Upper lobe of right lung (tissue), 1 donor: ENCODE measurements at regions not wholly inside any gene's neighbourhood (a gene's known extent, or its start where the extent isn't known, plus 50 kb on each side); places are given as distances from the start of the nearest gene placed in this dataset.

ENCODE experiments used
- ATAC-seq: fragments of 200-7000 bp; cut with Tn5 transposase; one replicate; pipeline ENCODE4 v1.9.1; 2020; ENCODE audit warnings: mild to moderate bottlenecking, moderate library complexity
- DNase-seq: peaks from one replicate; pipeline ENCODE4 v3.0.0-alpha.2; 2020
- H3K27ac ChIP-seq: fragments of 200-600 bp; one replicate; pipeline ENCODE4 v1.8.0; 2022
- H3K27me3 ChIP-seq: fragments of 200-600 bp; one replicate; pipeline ENCODE4 v1.8.0; 2022; ENCODE audit warnings: mild to moderate bottlenecking
- H3K36me3 ChIP-seq: fragments of 200-600 bp; one replicate; pipeline ENCODE4 v1.8.0; 2022
- H3K4me1 ChIP-seq: fragments of 200-600 bp; one replicate; pipeline ENCODE4 v1.8.0; 2022
- H3K4me3 ChIP-seq: fragments of 200-600 bp; one replicate; pipeline ENCODE4 v1.8.0; 2022; ENCODE audit warnings: mild to moderate bottlenecking
- H3K9me3 ChIP-seq: fragments of 200-600 bp; one replicate; pipeline ENCODE4 v1.8.0; 2022
- CTCF ChIP-seq: fragments of 200-600 bp; IDR thresholded peaks from one replicate; pipeline ENCODE4 v1.8.0; 2022; ENCODE audit warnings: antibody characterized with exemption
- intact Hi-C: fragments of 100-400 bp; cut with DNase I; formaldehyde crosslinking; loops from one replicate; pipeline ENCODE4 v1.11.0; 2022
- donor health status: DM: no; HTN: yes; CAD: no; lungs with severe emphysema.

DNA sequence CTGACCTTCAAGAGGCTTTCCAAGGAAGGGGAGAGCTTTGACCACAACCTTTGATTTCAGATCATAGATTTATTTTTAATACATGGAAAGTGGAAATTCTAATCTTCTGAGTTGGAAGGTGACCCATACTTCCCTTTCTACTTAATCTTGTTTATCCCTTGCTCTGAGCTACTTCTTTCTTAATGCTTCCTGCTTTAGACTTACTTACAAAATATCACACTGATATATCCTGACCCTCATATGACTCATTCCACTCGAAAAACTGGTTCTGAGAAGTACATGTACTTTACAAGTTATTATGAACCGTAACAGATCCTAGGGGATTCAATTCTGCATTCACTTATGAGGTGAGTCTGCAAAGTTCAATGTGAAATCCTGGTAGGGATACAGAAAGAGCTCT, 76.2 kb upstream of the IRS2 start:
- peaks cover 7% of the 10 kb centered on the region for H3K4me1 ChIP-seq
- no peak overlapping the region for H3K4me3 ChIP-seq
- intact Hi-C loops = no loop called here
- H3K36me3 ChIP-seq = no peaks in the 10 kb centered on the region
- peaks cover 3% of the 10 kb centered on the region for H3K27me3 ChIP-seq
- ATAC-seq (peak; percentile 87), DNase-seq (no peak)
- no peaks in the 10 kb centered on the region for H3K9me3 ChIP-seq
- no peak overlapping the region for H3K27ac ChIP-seq
- TF ChIP-seq CTCF = no peak

- Histone ChIP-seq H3K4me1 (peaks cover 7% of the 10 kb centered on the region), H3K9me3 (no peaks in the 10 kb centered on the region), H3K27ac (no peak overlapping the region), H3K36me3 (no peaks in the 10 kb centered on the region), H3K4me3 (no peak overlapping the region), H3K27me3 (peaks cover 3% of the 10 kb centered on the region)
- no peak for TF ChIP-seq CTCF
- ATAC-seq (peak; percentile 22), DNase-seq (no peak)
- intact Hi-C loops = no loop called here
Measured at GRCh38 chr13:109859898-109860297, 73.5 kb upstream of the IRS2 start.

DNA sequence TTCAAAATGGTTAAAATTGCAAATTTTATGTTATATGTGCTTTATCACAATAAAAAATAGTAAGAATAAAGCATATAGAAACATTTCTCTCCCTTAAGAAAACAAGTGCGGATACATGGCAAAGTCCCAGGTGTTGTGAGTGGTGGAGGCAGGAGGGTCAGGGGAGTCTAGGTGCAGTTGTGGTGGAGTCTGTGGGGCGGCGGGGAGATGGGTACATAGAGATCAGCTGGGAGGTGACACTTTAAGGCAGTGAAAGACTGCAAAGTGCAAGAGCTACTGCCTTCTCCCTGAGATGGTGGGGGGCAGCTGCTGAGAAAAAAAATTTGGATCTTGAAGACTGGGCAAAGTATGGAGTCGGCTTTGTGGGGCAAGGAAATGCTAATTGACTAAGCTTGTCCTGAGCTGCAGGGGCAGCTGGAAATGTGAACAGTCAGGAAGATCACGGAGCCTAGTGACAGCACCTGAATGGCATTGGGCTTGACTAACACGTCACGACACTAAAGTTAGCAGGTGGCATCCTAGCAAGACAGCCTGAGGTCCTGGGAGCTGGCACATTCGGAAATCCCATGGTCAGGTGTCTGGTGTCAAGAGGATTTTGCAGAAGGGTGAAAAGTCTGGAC, 72.9 kb upstream of the IRS2 start:
- no peak for TF ChIP-seq CTCF
- Histone ChIP-seq H3K27ac (no peak overlapping the region), H3K36me3 (no peaks in the 10 kb centered on the region), H3K4me3 (no peak overlapping the region), H3K27me3 (peaks cover 3% of the 10 kb centered on the region), H3K4me1 (peaks cover 7% of the 10 kb centered on the region), H3K9me3 (no peaks in the 10 kb centered on the region)
- no peak for ATAC-seq
- no peak for DNase-seq
- intact Hi-C loops = no loop called here

- Histone ChIP-seq H3K27ac (no peak overlapping the region), H3K9me3 (no peaks in the 10 kb centered on the region), H3K27me3 (peaks cover 3% of the 10 kb centered on the region), H3K4me3 (no peak overlapping the region), H3K36me3 (no peaks in the 10 kb centered on the region), H3K4me1 (peaks cover 7% of the 10 kb centered on the region)
- TF ChIP-seq CTCF = no peak
- no peak for DNase-seq
- no peak for ATAC-seq
- intact Hi-C loops = no loop called here
Measured at GRCh38 chr13:109858319-109858718, 71.9 kb upstream of the IRS2 start.

GRCh38 chr13:109857803-109858202, 71.4 kb upstream of the IRS2 start:
- DNase-seq = no peak
- Histone ChIP-seq H3K4me3 (no peak overlapping the region), H3K36me3 (no peaks in the 10 kb centered on the region), H3K27ac (no peak overlapping the region), H3K4me1 (peaks cover 7% of the 10 kb centered on the region), H3K9me3 (no peaks in the 10 kb centered on the region), H3K27me3 (peaks cover 3% of the 10 kb centered on the region)
- ATAC-seq = no peak
- intact Hi-C loops = no loop called here
- TF ChIP-seq CTCF = no peak

DNA sequence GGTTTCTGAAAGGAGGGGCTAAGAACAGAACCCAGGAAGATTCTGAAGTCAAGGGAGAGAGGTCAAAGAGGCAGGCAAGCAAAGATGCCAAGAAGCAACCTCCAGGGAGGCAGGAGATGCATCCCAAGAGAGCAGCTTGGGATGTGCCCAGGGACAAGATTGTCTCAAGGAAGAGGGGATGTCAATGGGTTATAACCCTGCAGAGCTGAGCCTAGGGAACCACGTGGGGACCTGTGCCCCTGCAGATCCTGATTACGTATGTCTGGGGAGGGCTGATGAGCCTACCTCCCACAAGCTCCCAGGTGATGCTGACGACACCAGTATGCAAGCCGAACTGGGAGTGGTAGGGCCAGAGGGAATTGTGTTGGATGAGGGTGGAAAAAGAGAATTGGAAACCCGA, 70.9 kb upstream of the IRS2 start:
- DNase-seq (no peak), ATAC-seq (no peak)
- no peak overlapping the region for H3K4me3 ChIP-seq
- no peak overlapping the region for H3K27ac ChIP-seq
- no peaks in the 10 kb centered on the region for H3K36me3 ChIP-seq
- intact Hi-C loops = no loop called here
- peaks cover 7% of the 10 kb centered on the region for H3K4me1 ChIP-seq
- no peaks in the 10 kb centered on the region for H3K9me3 ChIP-seq
- peaks cover 3% of the 10 kb centered on the region for H3K27me3 ChIP-seq
- no peak for TF ChIP-seq CTCF
